A204.1 (cell line): ENCODE measurements at regions not wholly inside any gene's neighbourhood (a gene's known extent, or its start where the extent isn't known, plus 50 kb on each side); places are given as distances from the start of the nearest gene placed in this dataset.
"Not testable (repeated sequence)": the region's sequence is repeated elsewhere in the genome, so short reads cannot be mapped to it uniquely, and the experiment has no call there.

Experiments
- FAIRE-seq: peaks from 2 replicates; lab custom pipeline; 2012; peaks lifted over from hg19 to GRCh38; lab: Jason Lieb, UNC

- FAIRE-seq = no peak
Observed at GRCh38 chr13:58202099-58202498, 570.6 kb downstream of the PCDH17 start.

GRCh38 chr13:58207501-58207900, 576.0 kb downstream of the PCDH17 start:
- FAIRE-seq = no peak

GRCh38 chr13:58235454-58235853, 603.9 kb downstream of the PCDH17 start:
- no peak for FAIRE-seq

- no peak for FAIRE-seq
Observed at GRCh38 chr13:58238972-58239773, 607.6 kb downstream of the PCDH17 start.

- FAIRE-seq = no peak
Observed at GRCh38 chr13:58239774-58240268, 608.3 kb downstream of the PCDH17 start.

GRCh38 chr13:58247080-58247479, 615.5 kb downstream of the PCDH17 start:
- FAIRE-seq = no peak

GRCh38 chr13:58254943-58255342, 623.4 kb downstream of the PCDH17 start:
- FAIRE-seq = no peak

GRCh38 chr13:58266271-58266670, 634.7 kb downstream of the PCDH17 start:
- FAIRE-seq = no peak

GRCh38 chr13:58298556-58299135, 667.1 kb downstream of the PCDH17 start:
- no peak for FAIRE-seq

- no peak for FAIRE-seq
Observed at GRCh38 chr13:58300224-58300623, 668.7 kb downstream of the PCDH17 start.

- no peak for FAIRE-seq
Observed at GRCh38 chr13:58300974-58301681, 669.6 kb downstream of the PCDH17 start.

GRCh38 chr13:58302349-58302748, 670.8 kb downstream of the PCDH17 start:
- no peak for FAIRE-seq

- FAIRE-seq = no peak
Observed at GRCh38 chr13:58306062-58306461, 674.5 kb downstream of the PCDH17 start.

- FAIRE-seq = no peak
Observed at GRCh38 chr13:58313219-58313618, 681.7 kb downstream of the PCDH17 start.

- no peak for FAIRE-seq
Observed at GRCh38 chr13:58318495-58319167, 687.1 kb downstream of the PCDH17 start.

GRCh38 chr13:58324161-58324560, 692.6 kb downstream of the PCDH17 start:
- FAIRE-seq = no peak

- no peak for FAIRE-seq
Observed at GRCh38 chr13:58329746-58330145, 698.2 kb downstream of the PCDH17 start.

- no peak for FAIRE-seq
Observed at GRCh38 chr13:58340895-58341294, 709.4 kb downstream of the PCDH17 start.

- no peak for FAIRE-seq
Observed at GRCh38 chr13:58341318-58341717, 709.8 kb downstream of the PCDH17 start.

- no peak for FAIRE-seq
Observed at GRCh38 chr13:58343076-58343475, 711.5 kb downstream of the PCDH17 start.

- not testable (repeated sequence) for FAIRE-seq
Observed at GRCh38 chr13:58352100-58352499, 720.6 kb downstream of the PCDH17 start.

- FAIRE-seq = no peak
Observed at GRCh38 chr13:58369936-58370335, 738.4 kb downstream of the PCDH17 start.

- no peak for FAIRE-seq
Observed at GRCh38 chr13:58376349-58376748, 744.8 kb downstream of the PCDH17 start.
